Epithelial cell of esophagus (primary cell): ENCODE measurements at regions not wholly inside any gene's neighbourhood (a gene's known extent, or its start where the extent isn't known, plus 50 kb on each side); places are given as distances from the start of the nearest gene placed in this dataset.
A peak's percentile ranks its signal among the peaks of the same experiment; 100 is the strongest.
"Not testable (repeated sequence)": the region's sequence is repeated elsewhere in the genome, so short reads cannot be mapped to it uniquely, and the experiment has no call there.

Source experiments
- DNase-seq: peaks from one replicate; pipeline ENCODE4 v3.0.0; 2010; ENCODE audit warnings: low read depth
- H3K4me3 ChIP-seq: 2 replicates; pipeline ENCODE4 v1.5.1; 2011; ENCODE audit warnings: mild to moderate bottlenecking, low read length, control low read depth
- CTCF ChIP-seq: IDR thresholded peaks from 2 replicates; pipeline ENCODE4 v1.5.1; 2011; ENCODE audit warnings: low read depth, mild to moderate bottlenecking, low read length, control low read depth, inconsistent platforms; ENCODE audit not compliant: insufficient read depth; ENCODE audit errors: missing control alignments

- no peak for DNase-seq
- TF ChIP-seq CTCF = no peak
- H3K4me3 ChIP-seq = no peak overlapping the region
These were observed 859.9 kb downstream of the FAT4 start for GRCh38 chr4:126174627-126175026.

GRCh38 chr4:126180642-126181041, 865.9 kb downstream of the FAT4 start:
- TF ChIP-seq CTCF = no peak
- DNase-seq = no peak
- no peak overlapping the region for H3K4me3 ChIP-seq

- TF ChIP-seq CTCF = no peak
- DNase-seq = no peak
- H3K4me3 ChIP-seq = no peak overlapping the region
These were observed 867.6 kb downstream of the FAT4 start for GRCh38 chr4:126182336-126182735.

GRCh38 chr4:126182786-126183185, 868.0 kb downstream of the FAT4 start:
- no peak for DNase-seq
- no peak for TF ChIP-seq CTCF
- H3K4me3 ChIP-seq = no peak overlapping the region

GRCh38 chr4:126183206-126183605, 868.5 kb downstream of the FAT4 start:
- no peak for TF ChIP-seq CTCF
- DNase-seq = no peak

GRCh38 chr4:126191536-126191935, 876.8 kb downstream of the FAT4 start:
- TF ChIP-seq CTCF = no peak
- H3K4me3 ChIP-seq = no peak overlapping the region
- DNase-seq = peak; percentile 64

More at GRCh38 chr4:126183206-126183605, 868.5 kb downstream of the FAT4 start:
- no peak overlapping the region for H3K4me3 ChIP-seq

GRCh38 chr4:126192506-126192905, 877.8 kb downstream of the FAT4 start:
- no peak for TF ChIP-seq CTCF
- DNase-seq = no peak
- no peak overlapping the region for H3K4me3 ChIP-seq

- not testable (repeated sequence) for H3K4me3 ChIP-seq, DNase-seq
These were observed 886.7 kb downstream of the FAT4 start for GRCh38 chr4:126201251-126202138.
